Sciatic nerve (tissue), 2 donors: ENCODE measurements at regions not wholly inside any gene's neighbourhood (a gene's known extent, or its start where the extent isn't known, plus 50 kb on each side); places are given as distances from the start of the nearest gene placed in this dataset.

Experiments used
- ATAC-seq: fragments of 200-7000 bp; cut with Tn5 transposase; one replicate; pipeline ENCODE4 v1.9.1; 2020; ENCODE audit warnings: mild to moderate bottlenecking, moderate library complexity
- DNase-seq: peaks from one replicate; pipeline ENCODE4 v3.0.0-alpha.2; 2020; ENCODE audit warnings: low spot score
- intact Hi-C: fragments of 100-400 bp; cut with DNase I; formaldehyde crosslinking; loops from one replicate; pipeline ENCODE4 v1.14.2; 2022
- donor health status: DM: no; HTN: no; CAD: no.
- donor health status: DM: no; HTN: no; CAD: no.

DNA sequence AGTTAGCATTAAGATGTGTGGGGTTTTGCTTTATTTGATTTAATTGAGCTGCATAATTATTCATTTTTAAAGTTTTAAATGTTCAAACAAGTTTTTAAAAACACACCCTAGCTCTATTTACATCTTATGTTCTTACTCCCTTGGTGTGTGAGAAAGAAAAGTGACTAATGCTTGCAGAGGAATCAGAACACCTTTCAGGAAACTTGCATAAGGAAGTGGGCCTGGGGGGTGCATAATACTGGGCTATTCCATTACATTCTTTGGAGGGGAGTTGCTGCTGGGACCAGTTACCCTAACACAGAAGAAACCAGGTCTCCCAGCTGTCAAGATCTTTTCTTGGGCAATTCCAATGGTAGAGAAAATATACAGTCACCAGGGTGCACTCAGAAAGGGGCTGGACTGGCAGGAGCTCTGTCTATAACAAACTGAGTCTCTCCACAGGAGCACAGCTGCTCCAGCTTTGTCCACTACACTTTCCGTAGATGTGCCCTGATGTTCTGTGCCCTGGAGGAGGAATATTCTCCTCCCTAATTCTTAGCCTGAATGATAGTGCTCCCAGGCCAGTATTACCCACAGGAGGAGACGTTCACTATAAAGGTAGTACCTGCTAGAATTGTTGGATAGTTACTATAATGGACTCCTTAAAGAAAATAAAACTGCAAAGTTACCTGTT is 304.2 kb downstream of the CDC14C start:
- DNase-seq (no peak), ATAC-seq (no peak)
- intact Hi-C loops, result no loop called here

DNA sequence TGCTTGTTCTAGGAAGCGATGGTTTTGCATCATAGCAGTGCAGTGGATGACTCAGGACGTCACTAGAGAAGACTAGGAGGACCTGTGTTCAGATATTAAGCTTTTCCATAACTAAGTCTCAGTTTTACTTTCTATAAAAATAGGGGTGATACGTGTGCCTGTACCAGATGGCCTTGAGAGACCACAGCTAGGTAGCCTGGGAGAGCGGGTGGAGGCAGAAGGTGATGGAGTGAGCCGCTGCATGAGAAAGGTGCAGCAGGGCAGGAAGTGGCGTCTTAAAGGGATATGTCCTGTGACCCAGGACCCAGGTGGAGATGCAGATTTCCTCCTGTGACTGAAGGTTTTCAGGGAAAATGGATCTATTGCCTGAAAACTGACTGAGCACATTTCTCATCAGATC is 304.9 kb downstream of the CDC14C start:
- intact Hi-C loops, result no loop called here
- DNase-seq (no peak), ATAC-seq (no peak)

DNA sequence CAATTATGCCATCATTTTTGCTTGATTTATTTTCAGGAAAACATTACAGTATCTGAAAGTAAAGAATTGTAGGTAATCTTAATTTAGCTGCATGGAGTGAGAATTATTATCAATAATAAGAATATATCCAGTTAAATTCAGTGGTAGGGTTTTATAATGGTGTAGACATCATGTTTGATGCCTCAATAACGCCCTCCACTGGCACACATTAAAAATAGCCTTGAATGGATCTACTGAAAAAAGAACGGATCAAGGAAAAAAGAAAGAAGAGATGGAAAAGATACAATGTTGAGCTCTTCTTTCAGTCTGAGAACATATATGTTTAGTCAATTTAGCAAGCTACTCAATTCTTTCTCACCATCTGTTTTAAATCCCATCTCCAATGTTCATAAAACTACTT is 319.2 kb downstream of the CDC14C start:
- intact Hi-C loops, result no loop called here
- no peak for DNase-seq
- ATAC-seq, result no peak

DNA sequence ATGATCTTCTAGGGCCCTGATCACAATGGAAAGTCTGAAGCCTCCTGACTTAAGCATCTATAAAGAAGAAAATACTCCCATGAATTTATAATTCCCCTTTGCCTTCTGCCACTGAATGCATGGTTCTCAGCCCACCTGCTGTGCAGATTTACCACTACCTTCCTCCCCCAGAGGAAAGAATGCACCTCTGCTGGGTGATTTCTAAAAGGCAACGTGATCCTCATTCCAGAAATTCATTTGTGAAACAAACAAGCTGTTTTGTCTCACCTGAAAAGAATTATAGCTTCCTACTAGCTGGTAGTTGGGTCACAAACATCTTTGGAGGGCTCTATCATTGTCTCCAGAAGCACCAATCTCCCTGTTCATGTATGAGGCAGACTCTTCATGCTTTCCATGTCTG is 320.2 kb downstream of the CDC14C start:
- intact Hi-C loops, result no loop called here
- DNase-seq (no peak), ATAC-seq (no peak)

DNA sequence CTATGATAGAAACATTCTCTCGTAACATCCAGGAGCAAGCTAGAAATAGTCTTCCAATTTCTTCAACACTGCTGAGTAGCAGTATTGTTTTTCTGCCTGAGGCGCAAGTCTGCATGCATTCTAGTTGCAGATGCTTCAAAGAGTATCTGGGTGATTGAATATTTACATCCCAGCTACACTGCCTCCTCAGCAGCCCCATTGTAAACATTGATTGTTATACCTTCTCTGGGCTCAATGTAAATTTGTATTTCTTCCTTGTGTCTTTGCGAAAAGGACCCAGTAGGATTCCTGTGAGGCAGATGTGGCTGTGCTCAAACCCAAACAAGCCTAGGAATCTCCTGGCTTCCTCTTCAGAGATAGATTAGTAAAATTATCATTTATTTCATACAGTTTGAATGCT is 320.7 kb downstream of the CDC14C start:
- DNase-seq, result no peak
- ATAC-seq, result no peak
- intact Hi-C loops, result no loop called here

DNA sequence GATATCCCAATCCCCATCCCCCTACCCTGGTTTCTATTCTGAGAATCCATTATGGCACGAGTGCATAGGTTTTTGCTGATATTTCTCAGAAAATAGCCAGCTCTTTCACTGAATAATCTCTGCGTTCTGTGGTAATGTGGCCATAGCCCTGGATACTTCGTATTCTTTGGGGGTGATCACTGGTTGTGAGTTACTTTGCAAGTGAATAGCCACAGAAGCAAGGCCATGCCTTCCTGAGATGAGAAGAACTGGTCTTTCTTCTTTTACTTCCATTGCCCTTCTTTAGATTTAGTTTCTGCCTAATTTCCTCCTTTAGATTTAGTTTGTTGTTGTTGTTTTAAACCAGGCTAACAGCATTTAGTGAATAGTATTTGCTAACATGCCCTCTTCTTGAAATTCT is 323.4 kb downstream of the CDC14C start:
- intact Hi-C loops, result no loop called here
- ATAC-seq (no peak), DNase-seq (no peak)

DNA sequence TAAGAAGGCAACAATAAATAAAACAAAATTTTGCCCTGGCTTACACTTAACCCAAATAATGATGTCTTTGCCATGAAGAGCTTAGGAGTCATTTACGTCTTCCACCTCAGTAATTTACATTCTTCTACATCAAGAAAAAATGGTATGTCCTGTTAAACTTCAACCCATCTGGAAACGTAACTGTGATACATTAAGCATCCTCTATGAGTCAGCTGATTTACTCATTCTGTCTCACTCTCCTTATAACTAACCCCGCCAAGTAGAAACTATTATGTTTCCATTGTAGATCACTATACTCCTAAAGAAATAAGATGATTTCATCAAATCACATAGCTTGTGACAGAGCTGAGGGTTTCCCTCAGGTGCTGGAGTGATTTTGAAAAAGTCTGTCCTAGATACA is 330.7 kb downstream of the CDC14C start:
- no peak for DNase-seq
- no peak for ATAC-seq
- intact Hi-C loops, result no loop called here

DNA sequence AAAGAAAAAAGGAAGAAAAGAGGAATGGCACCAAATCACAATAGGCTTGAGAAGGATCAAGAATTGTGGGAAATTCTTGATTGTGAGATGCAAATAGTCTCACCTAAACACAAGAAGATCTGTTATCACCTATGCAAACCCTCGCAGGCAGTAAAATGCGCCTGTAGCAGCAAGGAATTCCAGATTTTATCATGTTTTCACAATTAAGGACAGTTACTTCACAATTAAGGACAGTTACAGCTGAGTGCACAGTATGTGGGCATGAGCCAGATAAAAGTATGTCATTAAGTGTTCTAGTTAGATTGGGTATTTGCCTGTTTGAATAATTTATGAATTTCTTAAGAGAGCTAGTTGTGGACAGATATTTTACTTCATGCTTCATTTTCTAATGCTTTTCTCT is 336.2 kb downstream of the CDC14C start:
- DNase-seq (no peak), ATAC-seq (no peak)
- intact Hi-C loops, result no loop called here

DNA sequence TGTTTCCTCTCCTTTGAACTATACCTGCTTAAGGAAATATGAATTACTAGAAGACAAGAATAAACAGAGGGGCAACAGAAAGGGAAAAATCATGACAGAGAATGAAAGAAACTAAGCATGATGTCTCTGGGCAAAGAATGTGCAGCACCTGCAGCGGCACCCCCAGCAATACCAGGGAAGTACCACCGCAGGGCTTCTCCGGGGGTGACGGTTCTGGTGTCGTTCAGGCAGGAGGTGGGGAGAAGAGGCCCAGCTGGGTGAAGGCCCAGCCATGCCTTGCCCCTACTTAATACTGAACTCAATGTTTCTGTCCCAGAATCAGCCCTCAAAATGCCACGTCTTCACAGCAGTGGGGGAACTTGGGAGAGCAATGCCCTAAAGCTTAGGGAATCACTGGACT is 337.6 kb downstream of the CDC14C start:
- ATAC-seq (no peak), DNase-seq (no peak)
- intact Hi-C loops, result no loop called here

DNA sequence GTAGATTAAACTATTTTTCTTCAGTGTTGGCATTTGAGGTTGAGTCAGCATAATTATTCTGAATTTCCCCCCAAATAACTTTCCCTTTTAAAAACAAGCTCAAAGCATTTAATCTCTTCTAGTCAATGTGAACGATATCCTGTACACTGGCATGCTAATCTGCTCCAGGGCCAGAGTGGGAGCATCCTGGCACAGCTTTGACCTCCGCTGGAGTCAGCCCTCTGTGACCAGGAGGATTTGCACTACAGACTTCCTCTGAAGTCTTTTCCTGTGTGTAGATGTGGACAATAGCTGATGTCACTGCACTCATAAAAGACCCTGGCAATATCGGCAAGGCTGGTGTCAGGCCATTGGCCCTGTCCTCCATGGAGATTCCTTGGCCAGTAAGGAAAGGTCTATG is 340.2 kb downstream of the CDC14C start:
- intact Hi-C loops, result no loop called here
- no peak for ATAC-seq

DNA sequence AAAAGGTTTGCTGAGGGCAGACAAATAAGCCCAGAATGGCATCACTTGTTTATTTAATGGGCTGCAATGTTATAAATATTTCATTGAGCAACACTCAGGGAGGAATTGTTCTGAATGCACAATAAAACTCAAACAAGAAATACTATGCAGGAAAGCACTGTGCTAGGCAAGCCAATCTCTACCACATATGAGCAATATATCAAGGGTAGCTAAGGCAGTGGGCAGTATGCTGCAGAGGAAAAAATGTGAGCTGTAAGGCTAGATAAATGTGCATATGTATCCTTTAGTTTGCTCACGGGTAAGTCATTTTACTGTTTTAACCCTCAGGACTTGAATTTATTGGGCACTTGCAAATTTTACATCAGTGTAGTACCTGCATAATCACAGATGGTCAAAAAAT is 349.6 kb downstream of the CDC14C start:
- intact Hi-C loops, result no loop called here

More for the DNA sequence above, 340.2 kb downstream of the CDC14C start:
- no peak for DNase-seq

DNA sequence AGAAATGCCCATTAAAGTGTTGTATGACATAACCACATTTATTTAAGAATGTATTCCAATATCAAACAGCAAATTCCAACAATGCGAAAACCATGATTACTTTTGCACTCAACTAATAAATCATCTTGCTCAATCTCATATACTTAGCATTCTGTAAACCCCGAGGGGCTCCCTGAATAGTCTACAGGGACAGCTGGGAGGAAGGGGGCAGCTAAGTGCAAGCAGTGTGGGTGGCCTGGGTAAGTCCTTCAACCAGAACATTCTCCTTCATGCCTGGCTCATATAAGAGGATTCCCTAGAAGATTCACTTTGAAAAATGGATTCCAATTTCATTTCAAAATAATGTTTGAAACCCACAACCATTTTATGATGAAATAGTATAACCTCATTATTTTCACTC is 355.5 kb downstream of the CDC14C start:
- intact Hi-C loops, result no loop called here
- ATAC-seq, result no peak
- DNase-seq, result no peak

More for the DNA sequence above, 349.6 kb downstream of the CDC14C start:
- no peak for ATAC-seq
- no peak for DNase-seq

DNA sequence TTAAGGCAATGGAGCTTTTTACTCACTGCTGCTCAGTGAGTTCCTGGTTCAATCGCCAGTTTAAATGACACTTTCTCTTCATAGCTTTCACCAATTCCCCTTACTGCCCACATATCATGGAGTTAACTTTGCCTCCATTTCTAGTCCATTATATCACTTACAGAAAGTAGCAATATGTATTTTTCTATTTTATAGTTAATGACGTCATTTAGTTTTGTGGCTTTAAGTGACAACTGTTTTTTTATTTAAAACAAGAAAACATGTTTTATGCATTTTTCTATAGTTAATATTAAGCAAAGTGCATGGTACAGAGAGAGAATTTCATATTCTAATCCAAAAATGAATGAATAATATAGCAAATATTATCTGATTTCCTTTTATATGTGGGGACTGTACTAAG is 363.3 kb downstream of the CDC14C start:
- no peak for ATAC-seq
- DNase-seq, result no peak
- intact Hi-C loops, result no loop called here

DNA sequence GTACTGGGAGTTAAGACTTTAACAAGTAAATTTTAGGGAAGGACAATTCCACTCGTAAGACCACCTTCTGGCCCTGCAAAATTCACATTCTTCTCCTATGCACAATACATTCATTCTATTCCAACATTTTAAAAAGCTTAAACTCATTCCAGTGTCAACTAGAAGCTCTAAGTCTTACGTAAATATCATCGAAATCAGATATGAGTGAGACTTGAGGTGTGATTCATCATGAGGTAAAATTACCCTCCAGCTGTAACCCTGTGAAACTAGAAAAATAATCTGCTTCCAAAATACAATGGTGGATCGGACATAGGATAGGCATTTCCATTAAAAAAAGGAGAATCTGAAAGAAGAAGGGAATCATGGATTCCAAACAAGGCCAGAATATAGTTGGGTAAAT is 370.3 kb downstream of the CDC14C start:
- DNase-seq (no peak), ATAC-seq (no peak)

DNA sequence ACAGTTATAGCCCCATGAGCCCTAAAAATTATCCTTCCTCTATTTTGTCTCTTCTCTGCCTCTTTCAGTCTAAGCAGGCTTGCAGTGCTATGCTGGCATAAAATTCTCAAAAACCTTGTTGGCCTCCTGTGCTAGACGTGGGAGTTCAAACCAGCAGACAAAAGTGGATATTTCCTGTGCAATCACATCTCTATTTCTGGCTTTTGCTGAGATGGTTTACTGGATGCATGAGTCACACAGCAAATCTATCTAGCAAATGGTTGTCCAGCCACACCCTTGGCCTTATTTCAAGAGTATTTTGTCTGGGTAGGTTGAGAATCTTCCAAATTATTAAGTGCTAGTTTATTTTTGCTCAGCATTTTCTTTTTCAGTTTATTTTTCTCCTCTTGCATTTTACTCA is 370.8 kb downstream of the CDC14C start:
- ATAC-seq, result no peak
- DNase-seq, result no peak
- intact Hi-C loops, result no loop called here

More for the DNA sequence above, 370.3 kb downstream of the CDC14C start:
- intact Hi-C loops, result no loop called here

DNA sequence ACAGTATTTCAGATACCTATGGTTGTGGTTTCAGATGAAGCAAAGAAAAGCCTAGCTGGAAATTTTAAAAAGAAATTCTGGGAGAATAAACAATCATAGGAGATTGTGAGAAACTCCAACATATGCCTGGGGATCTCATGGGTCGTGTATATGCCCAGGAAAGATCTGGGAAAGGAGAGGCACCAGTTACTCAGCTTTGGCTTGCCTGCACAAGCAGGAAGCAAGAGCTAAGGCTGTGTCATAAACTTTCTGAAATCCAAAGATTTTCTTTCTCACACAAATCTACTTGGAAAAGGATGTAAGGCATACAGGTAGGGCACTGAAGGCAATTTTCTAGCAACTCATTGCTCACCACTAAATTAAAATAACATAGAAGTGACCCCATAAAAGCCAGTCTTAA is 373.6 kb downstream of the CDC14C start:
- intact Hi-C loops, result no loop called here
- DNase-seq, result no peak
- ATAC-seq, result no peak

DNA sequence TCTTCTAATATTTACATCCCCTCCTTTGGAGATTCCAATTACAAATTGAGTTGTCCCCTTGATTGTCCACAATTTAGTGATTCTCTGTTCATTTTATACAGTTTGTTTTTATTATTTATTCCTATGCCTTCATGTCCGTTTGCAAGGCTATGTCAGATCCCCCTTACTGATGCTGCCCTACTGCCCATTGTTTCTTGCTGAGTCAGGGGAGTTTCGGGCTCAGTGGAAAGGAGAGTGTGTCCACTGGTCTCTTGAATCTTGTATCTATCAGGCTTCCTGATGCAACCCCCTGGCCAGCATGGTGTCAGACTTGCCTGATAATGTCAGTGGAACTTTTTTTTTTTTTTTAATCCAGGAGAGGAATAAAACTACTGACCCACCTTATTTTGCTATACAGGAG is 384.4 kb downstream of the CDC14C start:
- intact Hi-C loops, result no loop called here
- DNase-seq, result no peak

DNA sequence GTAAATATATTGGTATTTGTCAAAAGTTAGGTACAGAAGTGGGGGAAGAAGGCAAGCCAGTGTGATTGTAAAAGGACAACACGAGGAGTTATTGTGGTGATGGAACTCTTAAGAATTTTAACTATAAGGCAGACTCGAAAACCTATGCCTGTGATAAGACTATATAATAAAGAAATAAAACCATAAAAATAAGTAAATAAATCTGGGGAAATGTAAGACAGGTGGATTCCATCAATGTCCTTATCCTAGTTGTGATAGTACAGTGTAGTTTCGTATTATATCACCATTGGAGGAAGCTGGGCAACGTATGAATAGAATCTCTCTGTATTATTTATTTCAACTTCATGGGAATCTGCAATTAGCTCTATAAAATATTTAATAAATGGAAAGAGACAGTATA is 395.7 kb downstream of the CDC14C start:
- intact Hi-C loops, result no loop called here
- ATAC-seq (no peak), DNase-seq (no peak)

More for the DNA sequence above, 384.4 kb downstream of the CDC14C start:
- no peak for ATAC-seq

DNA sequence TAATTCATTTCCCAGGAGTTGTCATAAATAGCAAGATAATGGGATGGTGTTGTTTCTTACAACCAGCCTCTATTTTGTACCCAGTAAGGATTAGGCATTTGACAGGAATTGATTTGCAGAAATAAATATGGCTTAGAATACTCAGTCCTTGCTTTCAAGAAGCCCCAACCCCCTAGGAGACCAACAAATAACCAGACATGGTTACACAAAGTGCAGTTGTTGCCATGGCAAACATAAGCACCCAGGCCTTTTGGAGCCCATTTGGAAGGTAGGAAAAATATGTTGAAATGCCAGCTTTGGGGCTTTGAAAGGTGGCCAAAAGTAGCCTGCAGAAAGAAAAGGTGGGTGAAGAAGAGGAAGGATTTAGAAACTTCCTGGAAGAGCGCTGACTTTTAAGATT is 397.5 kb downstream of the CDC14C start:
- DNase-seq, result no peak
- intact Hi-C loops, result no loop called here
- ATAC-seq, result no peak

DNA sequence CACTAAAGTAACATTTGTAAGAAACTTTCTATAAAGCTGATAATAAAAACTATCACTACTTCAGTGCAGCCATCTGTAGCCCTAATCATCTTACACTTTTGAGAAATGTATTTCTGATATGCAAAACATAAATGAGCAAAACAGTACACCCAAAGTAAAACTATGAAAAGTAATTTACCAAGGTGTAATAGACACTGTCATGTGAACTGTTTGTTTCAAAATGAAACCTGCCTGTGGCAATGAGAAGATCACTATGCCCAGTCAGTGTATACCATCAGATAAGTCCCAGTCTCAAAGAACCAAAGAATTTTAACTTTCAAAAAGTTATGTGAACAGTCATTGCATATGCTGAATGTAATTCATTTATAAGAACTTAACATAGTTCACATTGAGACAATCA is 398.1 kb downstream of the CDC14C start:
- DNase-seq, result no peak
- intact Hi-C loops, result no loop called here
- ATAC-seq, result no peak

DNA sequence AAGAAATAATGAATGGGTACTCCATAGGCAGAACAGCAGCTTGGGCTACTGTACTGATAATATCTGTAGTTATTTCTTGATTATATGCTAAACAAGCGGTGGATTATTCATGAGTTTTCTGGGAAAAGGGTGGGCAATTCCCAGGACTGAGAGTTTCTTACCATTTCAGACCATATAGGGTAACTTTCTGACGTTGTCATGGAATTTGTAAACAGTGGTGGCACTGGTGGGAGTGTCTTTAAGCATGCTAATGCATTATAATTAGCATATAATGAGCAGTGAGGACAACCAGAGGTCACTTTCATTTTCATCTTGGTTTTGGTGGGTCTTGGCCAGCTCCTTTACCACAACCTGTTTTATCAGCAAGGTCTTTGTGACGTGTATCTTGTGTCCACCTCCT is 399.7 kb downstream of the CDC14C start:
- ATAC-seq (no peak), DNase-seq (no peak)
- intact Hi-C loops, result no loop called here

DNA sequence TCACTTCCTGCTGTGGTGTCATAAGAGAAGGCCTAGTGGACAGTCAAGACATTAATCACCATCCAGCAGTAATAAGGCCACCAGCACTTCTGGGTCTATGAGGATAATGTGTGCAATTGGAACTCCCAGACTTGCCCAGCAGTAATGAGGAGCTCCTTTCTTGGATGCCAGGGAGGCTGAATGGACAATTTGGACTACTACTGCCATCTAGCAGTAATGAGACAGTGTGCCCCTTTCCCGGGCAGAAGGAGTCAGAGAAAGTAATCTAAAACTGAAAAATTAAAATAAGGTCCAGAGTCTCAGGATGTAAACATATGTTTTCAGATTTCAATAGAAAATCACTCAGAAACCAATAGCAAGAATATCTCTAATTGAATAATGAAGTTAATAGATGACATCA is 400.4 kb downstream of the CDC14C start:
- intact Hi-C loops, result no loop called here
- no peak for DNase-seq
- ATAC-seq, result no peak
